ENCODE measurements at regions not wholly inside any gene's neighbourhood (a gene's known extent, or its start where the extent isn't known, plus 50 kb on each side); places are given as distances from the start of the nearest gene placed in this dataset.
"Not testable (repeated sequence)": the region's sequence is repeated elsewhere in the genome, so short reads cannot be mapped to it uniquely, and the experiment has no call there.

GRCh38 chr2:199558156-199558555, 100.4 kb upstream of the SATB2 start:
- DNase-seq (ENCODE audit: low read depth in 2 of 2): no peak

GRCh38 chr2:199556527-199557285, 99.0 kb upstream of the SATB2 start:
- DNase-seq (ENCODE audit: low read depth in 2 of 2): no peak

GRCh38 chr2:199554026-199554425, 96.3 kb upstream of the SATB2 start:
- no peak for DNase-seq (ENCODE audit: low read depth in 2 of 2)

GRCh38 chr2:199552141-199552540, 94.4 kb upstream of the SATB2 start:
- no peak for DNase-seq (ENCODE audit: low read depth in 2 of 2)

GRCh38 chr2:199543606-199544172, 86.0 kb upstream of the SATB2 start:
- no peak for DNase-seq (ENCODE audit: low read depth in 2 of 2)

- no peak for DNase-seq (ENCODE audit: low read depth in 2 of 2)
These were observed 77.9 kb upstream of the SATB2 start for GRCh38 chr2:199535445-199536177.

- not testable (repeated sequence) for DNase-seq (ENCODE audit: low read depth in 2 of 2)
These were observed 76.1 kb upstream of the SATB2 start for GRCh38 chr2:199533873-199534272.

GRCh38 chr2:199527071-199527470, 69.3 kb upstream of the SATB2 start:
- DNase-seq (ENCODE audit: low read depth in 2 of 2): no peak

GRCh38 chr2:199524689-199525574, 67.2 kb upstream of the SATB2 start:
- no peak for DNase-seq (ENCODE audit: low read depth in 2 of 2)

- DNase-seq (ENCODE audit: low read depth in 2 of 2): no peak
These were observed 51.7 kb upstream of the SATB2 start for GRCh38 chr2:199509403-199509802.
